GM23248 (cell line): ENCODE measurements at regions not wholly inside any gene's neighbourhood (a gene's known extent, or its start where the extent isn't known, plus 50 kb on each side); places are given as distances from the start of the nearest gene placed in this dataset.

Experiments used
- EZH2 ChIP-seq: fragments of 200-600 bp; sonication (generic); IDR thresholded peaks from 2 replicates; pipeline ENCODE4 v1.6.1; 2018; ENCODE audit warnings: antibody characterized with exemption, mild to moderate bottlenecking; ENCODE audit not compliant: insufficient read depth, poor library complexity, severe bottlenecking
- EZH2phosphoT487 ChIP-seq: fragments of 200-600 bp; sonication (generic); IDR thresholded peaks from 2 replicates; pipeline ENCODE4 v1.6.1; 2018; ENCODE audit warnings: antibody characterized with exemption, moderate library complexity, mild to moderate bottlenecking, low read depth; ENCODE audit not compliant: insufficient read depth

- TF ChIP-seq EZH2, result no peak
- TF ChIP-seq EZH2phosphoT487, result no peak
These were observed 76.9 kb upstream of the LANCL2 start for GRCh38 chr7:55288070-55288824.
